Central memory CD8-positive, alpha-beta T cell (primary cell): ENCODE measurements at regions not wholly inside any gene's neighbourhood (a gene's known extent, or its start where the extent isn't known, plus 50 kb on each side); places are given as distances from the start of the nearest gene placed in this dataset.
"Not testable (repeated sequence)": the region's sequence is repeated elsewhere in the genome, so short reads cannot be mapped to it uniquely, and the experiment has no call there.

Experiments used
- ATAC-seq: fragments of 150-1000 bp; cut with Tn5 transposase; replicated peaks from 2 replicates; pipeline ENCODE4 v1.10.0; 2022; ENCODE audit warnings: mild to moderate bottlenecking, moderate FRiP score, moderate number of reproducible peaks; ENCODE audit not compliant: poor library complexity, severe bottlenecking; ENCODE audit errors: extremely low read depth
- DNase-seq, 2 donors: peaks; one replicate each; pipeline ENCODE4 v3.0.0; 2021; ENCODE audit warnings: low spot score in 2 of 2
- H3K27ac Mint-ChIP-seq: one replicate; pipeline ENCODE4 v1.8.0; 2022; ENCODE audit warnings: low read depth, mild to moderate bottlenecking, moderate library complexity, mixed read lengths
- H3K27me3 Mint-ChIP-seq: one replicate; pipeline ENCODE4 v1.8.0; 2022; ENCODE audit warnings: mixed read lengths
- H3K36me3 Mint-ChIP-seq: one replicate; pipeline ENCODE4 v1.8.0; 2022; ENCODE audit warnings: mild to moderate bottlenecking, moderate library complexity, mixed read lengths; ENCODE audit not compliant: insufficient read depth
- H3K4me1 Mint-ChIP-seq: one replicate; pipeline ENCODE4 v1.8.0; 2022; ENCODE audit warnings: mixed read lengths
- H3K4me3 Mint-ChIP-seq: one replicate; pipeline ENCODE4 v1.8.0; 2022; ENCODE audit warnings: mild to moderate bottlenecking, moderate library complexity, mixed read lengths
- H3K9me3 Mint-ChIP-seq: one replicate; pipeline ENCODE4 v1.8.0; 2022; ENCODE audit warnings: mixed read lengths

DNA sequence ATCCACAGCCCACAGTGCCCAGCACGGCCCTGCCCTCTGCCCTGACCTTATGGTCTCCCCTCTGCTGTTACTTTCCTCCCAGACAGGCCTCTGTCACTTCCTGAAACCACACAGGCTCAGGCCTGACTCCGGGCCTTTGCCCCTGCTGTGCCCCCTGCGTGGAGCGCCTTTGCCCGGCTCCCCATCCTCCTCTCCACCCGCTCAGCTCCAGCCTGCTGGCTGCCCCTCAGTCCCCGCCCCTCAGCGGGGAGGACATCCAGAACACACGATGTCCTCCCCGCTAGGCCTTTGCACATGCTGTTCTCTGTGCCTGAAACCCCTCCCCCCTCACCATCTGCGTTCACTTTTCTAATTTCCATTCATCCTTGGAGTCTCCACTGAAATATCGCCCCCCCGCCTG, 341.9 kb upstream of the SULF2 start:
- not testable (repeated sequence) for ATAC-seq, H3K9me3 Mint-ChIP-seq, H3K4me3 Mint-ChIP-seq, H3K27ac Mint-ChIP-seq, H3K36me3 Mint-ChIP-seq, DNase-seq, H3K4me1 Mint-ChIP-seq
- peaks cover 24% of the 10 kb centered on the region for H3K27me3 Mint-ChIP-seq

- no peak for ATAC-seq
- no peaks in the 10 kb centered on the region for H3K4me1 Mint-ChIP-seq
- no peak overlapping the region for H3K4me3 Mint-ChIP-seq
- peaks cover 16% of the 10 kb centered on the region for H3K27me3 Mint-ChIP-seq
- no peaks in the 10 kb centered on the region for H3K9me3 Mint-ChIP-seq
- no peak overlapping the region for H3K27ac Mint-ChIP-seq
- no peaks in the 10 kb centered on the region for H3K36me3 Mint-ChIP-seq
- DNase-seq: no peak
These were observed 341.0 kb upstream of the SULF2 start for GRCh38 chr20:48126227-48126740.

DNA sequence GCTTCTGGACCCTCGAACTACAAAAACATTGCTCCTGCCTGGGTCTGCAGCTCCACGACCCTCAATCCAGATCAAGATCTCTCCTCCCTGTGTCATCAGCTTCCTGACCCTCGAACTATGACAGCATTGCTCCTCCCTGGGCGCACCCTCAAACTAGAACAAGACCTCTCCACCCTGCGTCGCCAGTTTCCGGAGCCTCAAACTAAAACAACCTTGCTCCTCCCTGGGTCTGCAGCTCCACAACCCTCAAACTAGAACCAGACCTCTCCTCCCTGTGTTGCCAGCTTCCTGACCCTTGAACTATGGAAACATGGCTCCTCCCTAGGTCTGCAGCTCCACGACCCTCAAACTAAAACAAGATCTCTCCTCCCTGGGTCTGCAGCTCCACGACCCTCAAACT, 339.7 kb upstream of the SULF2 start:
- Mint-ChIP-seq H3K4me1 (no peaks in the 10 kb centered on the region), H3K27me3 (peaks cover 16% of the 10 kb centered on the region), H3K27ac (no peak overlapping the region), H3K9me3 (no peaks in the 10 kb centered on the region), H3K36me3 (no peaks in the 10 kb centered on the region), H3K4me3 (no peak overlapping the region)
- ATAC-seq (no peak), DNase-seq (no peak)

DNA sequence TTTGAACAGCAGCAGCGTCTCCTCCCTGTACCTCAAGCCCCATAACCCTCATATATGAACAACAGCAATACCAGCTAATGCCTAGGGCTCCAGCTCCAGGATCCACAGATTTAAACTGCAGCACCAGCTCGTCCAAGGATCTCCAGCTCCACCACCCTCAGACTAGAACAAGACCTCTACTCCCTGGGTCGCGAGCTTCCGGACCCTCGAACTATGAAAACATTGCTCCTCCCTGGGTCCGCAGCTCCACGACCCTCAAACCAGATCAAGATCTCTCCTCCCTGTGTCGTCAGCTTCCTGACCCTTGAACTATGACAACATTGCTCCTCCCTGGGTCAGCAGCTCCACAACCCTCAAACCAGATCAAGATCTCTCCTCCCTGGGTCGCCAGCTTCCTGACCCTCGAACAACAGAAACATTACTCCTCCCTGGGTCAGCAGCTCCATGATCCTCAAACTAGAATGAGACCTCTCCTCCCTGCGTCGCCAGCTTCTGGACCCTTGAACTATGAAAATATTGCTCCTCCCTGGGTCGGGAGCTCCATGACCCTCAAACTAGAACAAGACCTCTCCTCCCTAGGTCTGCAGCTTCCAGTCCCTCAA, 339.0 kb upstream of the SULF2 start:
- Mint-ChIP-seq H3K27me3 (peaks cover 17% of the 10 kb centered on the region), H3K4me3 (no peak overlapping the region), H3K9me3 (no peaks in the 10 kb centered on the region), H3K36me3 (no peaks in the 10 kb centered on the region), H3K4me1 (no peaks in the 10 kb centered on the region), H3K27ac (no peak overlapping the region)
- ATAC-seq: no peak
- no peak for DNase-seq

DNA sequence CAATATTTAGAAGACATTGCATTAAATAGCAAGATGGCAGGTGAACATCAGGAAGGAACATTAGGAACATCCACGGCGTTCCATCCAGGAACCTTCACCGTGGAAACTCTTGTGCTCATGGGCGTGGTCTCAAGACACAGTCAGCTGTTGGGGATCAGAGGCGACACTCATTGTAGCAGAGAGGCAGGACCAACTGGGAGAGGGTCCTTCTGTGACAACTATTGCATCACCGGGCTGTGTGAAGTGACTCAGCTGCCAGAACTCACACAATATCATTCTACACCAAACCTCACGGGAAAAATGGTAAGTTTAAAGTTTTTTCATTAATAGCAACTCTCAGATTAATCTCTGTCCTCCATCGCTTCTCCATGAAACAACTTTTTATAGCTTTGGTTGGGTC, 334.8 kb upstream of the SULF2 start:
- no peaks in the 10 kb centered on the region for H3K4me1 Mint-ChIP-seq
- peaks cover 29% of the 10 kb centered on the region for H3K27me3 Mint-ChIP-seq
- ATAC-seq (no peak), DNase-seq (no peak)
- no peak overlapping the region for H3K4me3 Mint-ChIP-seq
- H3K9me3 Mint-ChIP-seq: no peaks in the 10 kb centered on the region
- H3K27ac Mint-ChIP-seq: no peak overlapping the region
- peaks cover 2% of the 10 kb centered on the region for H3K36me3 Mint-ChIP-seq

DNA sequence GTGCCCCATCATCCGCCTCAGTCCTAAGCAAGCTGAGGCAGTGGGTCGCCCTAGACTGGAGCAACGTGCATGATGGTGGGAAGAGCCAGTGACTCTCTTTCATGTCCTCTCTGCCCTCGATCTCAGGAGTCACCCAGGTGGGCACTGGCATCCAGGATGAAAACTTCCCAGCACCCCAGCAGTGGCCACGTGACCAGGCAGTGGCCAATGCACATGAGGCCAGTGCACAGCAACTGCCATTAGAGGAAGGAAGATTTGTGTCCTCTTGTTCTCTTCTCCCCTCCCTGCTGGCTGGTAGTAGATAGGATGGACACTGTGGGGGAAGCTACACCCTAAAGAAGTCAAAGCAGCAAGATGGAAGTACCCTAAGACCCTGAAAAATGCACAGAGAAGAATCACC, 334.1 kb upstream of the SULF2 start:
- ATAC-seq, H3K4me1 Mint-ChIP-seq, H3K36me3 Mint-ChIP-seq, H3K9me3 Mint-ChIP-seq, DNase-seq, H3K4me3 Mint-ChIP-seq, H3K27ac Mint-ChIP-seq: not testable (repeated sequence)
- peaks cover 37% of the 10 kb centered on the region for H3K27me3 Mint-ChIP-seq

DNA sequence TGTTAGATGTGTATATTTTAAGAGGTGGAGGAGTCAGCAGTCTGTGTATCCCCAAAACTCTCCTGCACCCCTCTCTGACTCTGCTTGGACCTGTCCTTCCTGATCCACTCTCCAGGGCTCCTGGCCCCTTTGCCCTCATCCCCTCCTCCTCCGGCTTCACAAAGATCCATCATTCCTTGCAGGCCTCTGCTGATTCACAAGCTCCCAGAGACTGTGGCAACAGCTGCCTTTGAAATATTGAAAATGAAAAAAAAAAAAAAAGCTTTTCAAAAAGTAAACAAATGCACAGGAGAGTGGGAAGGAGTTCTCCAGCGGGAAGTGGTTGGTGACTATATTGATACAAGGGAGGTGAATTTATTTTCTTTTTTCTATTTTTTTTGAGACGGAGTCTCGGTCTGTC, 330.2 kb upstream of the SULF2 start:
- H3K4me1 Mint-ChIP-seq: no peaks in the 10 kb centered on the region

GRCh38 chr20:48107560-48107959, 322.3 kb upstream of the SULF2 start:
- H3K27ac Mint-ChIP-seq: no peak overlapping the region
- no peak for DNase-seq
- ATAC-seq: no peak
- no peaks in the 10 kb centered on the region for H3K4me1 Mint-ChIP-seq
- no peaks in the 10 kb centered on the region for H3K36me3 Mint-ChIP-seq
- no peak overlapping the region for H3K4me3 Mint-ChIP-seq
- no peaks in the 10 kb centered on the region for H3K9me3 Mint-ChIP-seq
- H3K27me3 Mint-ChIP-seq: peaks cover 17% of the 10 kb centered on the region

More for the DNA sequence above, 330.2 kb upstream of the SULF2 start:
- DNase-seq (no peak), ATAC-seq (no peak)
- peaks cover 2% of the 10 kb centered on the region for H3K36me3 Mint-ChIP-seq
- no peak overlapping the region for H3K4me3 Mint-ChIP-seq
- no peak overlapping the region for H3K27ac Mint-ChIP-seq
- peaks cover 59% of the 10 kb centered on the region for H3K27me3 Mint-ChIP-seq
- no peaks in the 10 kb centered on the region for H3K9me3 Mint-ChIP-seq

GRCh38 chr20:48106428-48106827, 321.1 kb upstream of the SULF2 start:
- no peak overlapping the region for H3K27ac Mint-ChIP-seq
- H3K4me1 Mint-ChIP-seq: no peaks in the 10 kb centered on the region
- DNase-seq (no peak), ATAC-seq (no peak)
- H3K36me3 Mint-ChIP-seq: no peaks in the 10 kb centered on the region
- no peak overlapping the region for H3K4me3 Mint-ChIP-seq
- no peaks in the 10 kb centered on the region for H3K9me3 Mint-ChIP-seq
- H3K27me3 Mint-ChIP-seq: peaks cover 17% of the 10 kb centered on the region

- Mint-ChIP-seq H3K36me3 (no peaks in the 10 kb centered on the region), H3K27ac (no peak overlapping the region), H3K9me3 (no peaks in the 10 kb centered on the region), H3K4me3 (no peak overlapping the region), H3K4me1 (no peaks in the 10 kb centered on the region), H3K27me3 (peaks cover 12% of the 10 kb centered on the region)
- DNase-seq (no peak), ATAC-seq (no peak)
These were observed 320.2 kb upstream of the SULF2 start for GRCh38 chr20:48105526-48105925.

GRCh38 chr20:48102931-48103660, 317.8 kb upstream of the SULF2 start:
- no peak for ATAC-seq
- Mint-ChIP-seq H3K36me3 (no peaks in the 10 kb centered on the region), H3K9me3 (no peaks in the 10 kb centered on the region), H3K27me3 (peaks cover 11% of the 10 kb centered on the region), H3K4me3 (no peak overlapping the region), H3K4me1 (no peaks in the 10 kb centered on the region), H3K27ac (no peak overlapping the region)
- no peak for DNase-seq

GRCh38 chr20:48102076-48102787, 317.0 kb upstream of the SULF2 start:
- no peak for ATAC-seq
- Mint-ChIP-seq H3K9me3 (no peaks in the 10 kb centered on the region), H3K27ac (no peak overlapping the region), H3K4me1 (no peaks in the 10 kb centered on the region), H3K36me3 (no peaks in the 10 kb centered on the region), H3K4me3 (no peak overlapping the region), H3K27me3 (peaks cover 11% of the 10 kb centered on the region)
- DNase-seq: no peak

DNA sequence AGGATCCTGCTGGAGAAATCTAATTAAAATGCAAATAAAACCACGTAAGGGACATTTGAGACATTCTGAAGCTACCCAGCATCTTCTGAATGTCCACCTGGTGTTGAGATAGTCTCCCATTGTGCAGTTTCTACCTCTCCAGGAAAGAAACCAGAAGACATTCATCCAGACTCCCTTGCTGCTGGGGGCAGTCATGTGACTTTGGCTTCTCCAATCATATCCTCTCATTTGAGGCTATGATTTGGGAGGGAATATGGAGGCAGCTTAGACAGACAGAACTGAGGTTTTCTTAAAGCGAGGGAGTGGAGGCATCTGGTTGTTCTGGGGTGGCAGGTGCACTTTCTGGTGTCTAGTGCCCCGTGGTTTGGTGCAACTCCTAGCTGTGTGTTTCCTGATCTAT, 315.2 kb upstream of the SULF2 start:
- H3K27ac Mint-ChIP-seq: no peak overlapping the region
- H3K4me3 Mint-ChIP-seq: no peak overlapping the region
- no peaks in the 10 kb centered on the region for H3K36me3 Mint-ChIP-seq

More for the DNA sequence above, 315.2 kb upstream of the SULF2 start:
- DNase-seq (no peak), ATAC-seq (no peak)
- Mint-ChIP-seq H3K4me1 (no peaks in the 10 kb centered on the region), H3K9me3 (no peaks in the 10 kb centered on the region), H3K27me3 (peaks cover 11% of the 10 kb centered on the region)
